SU-DHL-6 (cell line): ENCODE measurements at regions not wholly inside any gene's neighbourhood (a gene's known extent, or its start where the extent isn't known, plus 50 kb on each side); places are given as distances from the start of the nearest gene placed in this dataset.

Source experiments
- H2AFZ ChIP-seq: fragments of 200-600 bp; sonication (generic); 2 replicates; pipeline ENCODE4 v1.6.1; 2014; ENCODE audit warnings: low read depth, mild to moderate bottlenecking, moderate library complexity, mixed read lengths, antibody characterized with exemption, low read length; ENCODE audit not compliant: severe bottlenecking
- H3F3A ChIP-seq: fragments of 200-600 bp; shearing (Covaris generic); 2 replicates; pipeline ENCODE4 v1.6.0; 2016; ENCODE audit warnings: antibody characterized with exemption, mild to moderate bottlenecking; ENCODE audit not compliant: insufficient read depth
- H3K27ac ChIP-seq: fragments of 200-600 bp; sonication (generic); 2 replicates; pipeline ENCODE4 v1.5.1; 2016; ENCODE audit warnings: low read depth, mild to moderate bottlenecking, low read length, moderate library complexity, mixed read lengths
- H3K27me3 ChIP-seq: fragments of 200-600 bp; sonication (generic), shearing (Covaris generic); 2 replicates; pipeline ENCODE4 v1.6.0; 2014; ENCODE audit warnings: mild to moderate bottlenecking, low read length
- H3K36me3 ChIP-seq: fragments of 200-600 bp; sonication (generic); 2 replicates; pipeline ENCODE4 v1.6.1; 2014; ENCODE audit warnings: mild to moderate bottlenecking, low read length, mixed read lengths
- H3K4me2 ChIP-seq: fragments of 300-600, 200-600 bp; shearing (Covaris generic), sonication (generic); 2 replicates; pipeline ENCODE4 v1.6.0; 2014; ENCODE audit warnings: low read length, low read depth, mild to moderate bottlenecking; ENCODE audit not compliant: poor library complexity, severe bottlenecking
- H3K4me3 ChIP-seq: fragments of 200-600 bp; sonication (generic); 2 replicates; pipeline ENCODE4 v1.5.1; 2014; ENCODE audit warnings: antibody characterized with exemption, low read length, mild to moderate bottlenecking, mixed read lengths; ENCODE audit not compliant: insufficient read depth, poor library complexity, severe bottlenecking
- H3K79me2 ChIP-seq: fragments of 200-600 bp; sonication (generic); 2 replicates; pipeline ENCODE4 v1.6.1; 2014; ENCODE audit warnings: mild to moderate bottlenecking, low read length, moderate library complexity; ENCODE audit not compliant: insufficient read depth
- H3K9ac ChIP-seq: fragments of 200-600 bp; sonication (generic); 2 replicates; pipeline ENCODE4 v1.7.0; 2014; ENCODE audit warnings: mild to moderate bottlenecking, low read length
- H3K9me2 ChIP-seq: fragments of 200-600 bp; sonication (generic); replicated peaks from 2 replicates; pipeline ENCODE4 v1.6.1; 2014; ENCODE audit warnings: low read length; ENCODE audit not compliant: insufficient read depth
- H3K9me3 ChIP-seq: fragments of 200-600 bp; sonication (generic); 2 replicates; pipeline ENCODE4 v1.6.1; 2014; ENCODE audit warnings: low read length, mixed read lengths; ENCODE audit not compliant: insufficient read depth
- H4K20me1 ChIP-seq: fragments of 200-600 bp; sonication (generic); 2 replicates; pipeline ENCODE4 v1.6.1; 2014; ENCODE audit warnings: low read depth, mild to moderate bottlenecking, antibody characterized with exemption, low read length, moderate library complexity, mixed read lengths
- EZH2phosphoT487 ChIP-seq: fragments of 200-600 bp; sonication (generic), shearing (Covaris generic); conservative IDR thresholded peaks from 2 replicates; pipeline ENCODE4 v1.6.1; 2018; ENCODE audit warnings: mild to moderate bottlenecking, antibody characterized with exemption, low read length, moderate library complexity, mixed read lengths
- TF ChIP-seq, protein P1 (sequence below): fragments of 200-600 bp; sonication (generic); IDR thresholded peaks from one replicate; pipeline ENCODE4 v1.5.1; 2017; ENCODE audit warnings: antibody characterized with exemption, mild to moderate bottlenecking, low read length, moderate library complexity; ENCODE audit not compliant: insufficient read depth, poor library complexity, severe bottlenecking

DNA sequence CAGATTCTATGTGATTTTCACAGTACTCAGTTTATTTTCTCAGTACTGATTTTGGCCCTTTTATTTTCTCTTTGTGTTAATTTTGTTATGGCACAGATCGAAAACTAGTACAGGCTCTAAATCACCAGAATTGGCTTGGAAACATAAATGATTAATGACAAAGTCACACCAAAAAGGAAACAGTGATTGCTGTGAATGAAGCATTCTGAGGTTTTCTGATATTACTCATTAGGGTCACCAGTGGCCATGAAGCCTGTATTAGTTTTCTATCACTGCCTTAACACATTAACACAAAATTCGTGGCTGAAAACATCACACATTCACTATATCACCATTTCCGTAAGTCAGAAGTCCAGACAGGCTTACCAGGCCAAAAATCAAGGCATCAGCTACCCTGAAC is 343.0 kb upstream of the THRB start:
- H3K27me3 ChIP-seq: no peaks in the 10 kb centered on the region
- no peaks in the 10 kb centered on the region for H3K36me3 ChIP-seq
- no peaks in the 10 kb centered on the region for H3K9me3 ChIP-seq
- no peak overlapping the region for H3K4me3 ChIP-seq
- H3K27ac ChIP-seq: no peak overlapping the region
- H3F3A ChIP-seq: no peaks in the 10 kb centered on the region
- H4K20me1 ChIP-seq: no peaks in the 10 kb centered on the region
- H2AFZ ChIP-seq: no peak overlapping the region
- H3K79me2 ChIP-seq: no peaks in the 10 kb centered on the region
- no peak overlapping the region for H3K9ac ChIP-seq
- H3K9me2 ChIP-seq: no peaks in the 10 kb centered on the region
- H3K4me2 ChIP-seq: no peak overlapping the region
- TF ChIP-seq, protein P1, sequence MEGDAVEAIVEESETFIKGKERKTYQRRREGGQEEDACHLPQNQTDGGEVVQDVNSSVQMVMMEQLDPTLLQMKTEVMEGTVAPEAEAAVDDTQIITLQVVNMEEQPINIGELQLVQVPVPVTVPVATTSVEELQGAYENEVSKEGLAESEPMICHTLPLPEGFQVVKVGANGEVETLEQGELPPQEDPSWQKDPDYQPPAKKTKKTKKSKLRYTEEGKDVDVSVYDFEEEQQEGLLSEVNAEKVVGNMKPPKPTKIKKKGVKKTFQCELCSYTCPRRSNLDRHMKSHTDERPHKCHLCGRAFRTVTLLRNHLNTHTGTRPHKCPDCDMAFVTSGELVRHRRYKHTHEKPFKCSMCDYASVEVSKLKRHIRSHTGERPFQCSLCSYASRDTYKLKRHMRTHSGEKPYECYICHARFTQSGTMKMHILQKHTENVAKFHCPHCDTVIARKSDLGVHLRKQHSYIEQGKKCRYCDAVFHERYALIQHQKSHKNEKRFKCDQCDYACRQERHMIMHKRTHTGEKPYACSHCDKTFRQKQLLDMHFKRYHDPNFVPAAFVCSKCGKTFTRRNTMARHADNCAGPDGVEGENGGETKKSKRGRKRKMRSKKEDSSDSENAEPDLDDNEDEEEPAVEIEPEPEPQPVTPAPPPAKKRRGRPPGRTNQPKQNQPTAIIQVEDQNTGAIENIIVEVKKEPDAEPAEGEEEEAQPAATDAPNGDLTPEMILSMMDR: no peak
- no peak for TF ChIP-seq EZH2phosphoT487

DNA sequence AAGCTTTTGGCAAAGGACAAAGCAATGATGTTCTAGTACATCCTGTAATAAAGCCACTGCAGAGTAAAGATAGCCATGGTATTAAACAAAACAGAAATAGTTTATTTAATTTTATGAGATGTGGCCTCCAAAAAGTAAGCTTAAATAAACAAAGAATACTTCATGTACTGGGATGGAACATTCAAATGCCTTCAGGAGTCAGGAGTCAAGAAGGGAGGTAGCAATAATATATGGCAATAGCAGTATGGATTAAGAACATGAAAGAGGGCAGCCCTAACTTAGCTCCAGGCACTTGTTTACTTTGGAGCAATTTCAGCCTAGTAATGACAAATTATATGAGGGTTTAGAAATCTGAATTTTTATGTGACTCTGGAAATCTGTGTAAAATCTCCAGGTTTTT is 343.9 kb upstream of the THRB start:
- TF ChIP-seq, protein P1: no peak
- no peak for TF ChIP-seq EZH2phosphoT487
- Histone ChIP-seq H3F3A (no peaks in the 10 kb centered on the region), H3K36me3 (no peaks in the 10 kb centered on the region), H4K20me1 (no peaks in the 10 kb centered on the region), H2AFZ (no peak overlapping the region), H3K9me3 (no peaks in the 10 kb centered on the region), H3K4me3 (no peak overlapping the region), H3K9me2 (no peaks in the 10 kb centered on the region), H3K4me2 (no peak overlapping the region), H3K27ac (no peak overlapping the region), H3K9ac (no peak overlapping the region), H3K79me2 (no peaks in the 10 kb centered on the region), H3K27me3 (no peaks in the 10 kb centered on the region)

DNA sequence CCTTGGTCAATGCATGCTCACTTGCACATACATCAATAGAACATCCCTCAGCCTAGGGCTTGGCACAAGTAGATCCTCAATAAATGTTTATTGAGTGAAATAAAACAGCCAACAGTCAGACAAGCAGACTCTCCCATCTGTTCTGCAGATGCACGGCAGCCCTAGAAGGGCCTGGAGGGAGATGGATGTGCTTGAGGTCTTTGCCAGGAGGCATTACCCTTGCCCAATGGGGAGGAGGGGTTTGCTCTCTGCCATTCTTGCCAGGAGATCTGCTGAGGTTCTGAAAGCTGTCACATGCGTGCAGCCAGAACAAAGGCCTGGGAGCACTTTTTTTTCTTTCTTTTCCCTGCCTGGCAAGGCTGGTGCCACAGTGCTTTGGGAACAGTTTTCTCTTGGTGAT is 349.3 kb upstream of the THRB start:
- no peaks in the 10 kb centered on the region for H3K9me3 ChIP-seq
- H3K27me3 ChIP-seq: no peaks in the 10 kb centered on the region
- H3K27ac ChIP-seq: no peak overlapping the region
- H3K79me2 ChIP-seq: no peaks in the 10 kb centered on the region
- no peak overlapping the region for H2AFZ ChIP-seq
- H3K4me3 ChIP-seq: no peak overlapping the region
- no peaks in the 10 kb centered on the region for H3F3A ChIP-seq
- TF ChIP-seq, protein P1: no peak
- no peak for TF ChIP-seq EZH2phosphoT487
- no peaks in the 10 kb centered on the region for H3K36me3 ChIP-seq
- no peaks in the 10 kb centered on the region for H3K9me2 ChIP-seq
- no peak overlapping the region for H3K4me2 ChIP-seq
- no peaks in the 10 kb centered on the region for H4K20me1 ChIP-seq
- H3K9ac ChIP-seq: no peak overlapping the region
